CD4-positive, alpha-beta T cell (primary cell): ENCODE measurements at regions not wholly inside any gene's neighbourhood (a gene's known extent, or its start where the extent isn't known, plus 50 kb on each side); places are given as distances from the start of the nearest gene placed in this dataset.

Source experiments
- ATAC-seq: fragments of 200-7000 bp; cut with Tn5 transposase; one replicate; pipeline ENCODE4 v1.10.0; 2022; ENCODE audit warnings: mild to moderate bottlenecking; ENCODE audit not compliant: poor library complexity
- CTCF ChIA-PET: fragments of 350-600 bp; sonication (Branson Sonifier 250); formaldehyde crosslinking; loops from one replicate; lab custom pipeline; 2021; ENCODE audit warnings: antibody characterized with exemption, inconsistent platforms; lab: Charles Lee
- POLR2A ChIA-PET: fragments of 350-600 bp; sonication (Branson Sonifier 250); formaldehyde crosslinking; loops from one replicate; lab custom pipeline; 2021; ENCODE audit warnings: antibody characterized with exemption, inconsistent platforms; lab: Charles Lee
- DNase-seq, 14 experiments: peaks; one replicate each; pipeline ENCODE4 v3.0.0-alpha.2; 2013 to 2020; ENCODE audit warnings: mixed read lengths in 2 of 14
- H3K27ac ChIP-seq, 2 donors: one replicate each; pipeline versions ENCODE4 v1.5.1 to v1.7.0; 2013; ENCODE audit warnings: low read length in 2 of 2, low read depth in 1 of 2, mild to moderate bottlenecking in 1 of 2
- H3K27me3 ChIP-seq, 2 experiments: 1 replicate in 1 of 2; 2 replicates in 1 of 2; pipeline versions ENCODE4 v1.6.1 to v1.7.0; 2013; ENCODE audit warnings: low read length in 2 of 2, control low read depth in 1 of 2, mild to moderate bottlenecking in 1 of 2, moderate library complexity in 1 of 2; ENCODE audit not compliant: insufficient read depth in 2 of 2, control insufficient read depth in 1 of 2
- H3K36me3 ChIP-seq: one replicate; pipeline ENCODE4 v1.6.1; 2013; ENCODE audit warnings: low read length, control low read depth; ENCODE audit not compliant: insufficient read depth
- H3K4me1 ChIP-seq: one replicate; pipeline ENCODE4 v1.6.1; 2013; ENCODE audit warnings: low read length, control low read depth; ENCODE audit not compliant: insufficient read depth
- H3K4me3 ChIP-seq: one replicate; pipeline ENCODE4 v1.5.1; 2013; ENCODE audit warnings: mild to moderate bottlenecking, low read length, moderate library complexity
- H3K9me3 ChIP-seq, 2 experiments: 1 replicate in 1 of 2; 2 replicates in 1 of 2; pipeline versions ENCODE4 v1.6.1 to v1.7.0; 2013; ENCODE audit warnings: low read length in 2 of 2, mild to moderate bottlenecking in 2 of 2, control low read depth in 1 of 2, moderate library complexity in 1 of 2; ENCODE audit not compliant: control insufficient read depth in 1 of 2, insufficient read depth in 1 of 2
- H3K27ac Mint-ChIP-seq: one replicate; pipeline ENCODE4 v1.8.0; 2020; ENCODE audit warnings: mixed read lengths
- H3K27me3 Mint-ChIP-seq: one replicate; pipeline ENCODE4 v1.8.0; 2021; ENCODE audit warnings: mixed read lengths
- H3K36me3 Mint-ChIP-seq: one replicate; pipeline ENCODE4 v1.8.0; 2021; ENCODE audit warnings: low read depth, mixed read lengths
- H3K4me1 Mint-ChIP-seq: one replicate; pipeline ENCODE4 v1.8.0; 2021; ENCODE audit warnings: low read depth, mixed read lengths
- H3K4me3 Mint-ChIP-seq: one replicate; pipeline ENCODE4 v1.8.0; 2020; ENCODE audit warnings: mild to moderate bottlenecking, mixed read lengths
- H3K9me3 Mint-ChIP-seq: one replicate; pipeline ENCODE4 v1.8.0; 2020; ENCODE audit warnings: mixed read lengths
- intact Hi-C, 2 experiments: fragments of 100-400 bp; cut with DNase I in 1 of 2; cut with micrococcal nuclease in 1 of 2; formaldehyde crosslinking; loops; one replicate each; pipeline versions ENCODE4 v1.15.1 to v1.9.0; 2023 to 2025; cut with DNase I, micrococcal nuclease
- TF ChIP-seq, protein P1 (sequence below): fragments of 200-600 bp; IDR thresholded peaks from one replicate; pipeline ENCODE4 v1.8.0; 2022; ENCODE audit warnings: antibody characterized with exemption, mild to moderate bottlenecking

DNA sequence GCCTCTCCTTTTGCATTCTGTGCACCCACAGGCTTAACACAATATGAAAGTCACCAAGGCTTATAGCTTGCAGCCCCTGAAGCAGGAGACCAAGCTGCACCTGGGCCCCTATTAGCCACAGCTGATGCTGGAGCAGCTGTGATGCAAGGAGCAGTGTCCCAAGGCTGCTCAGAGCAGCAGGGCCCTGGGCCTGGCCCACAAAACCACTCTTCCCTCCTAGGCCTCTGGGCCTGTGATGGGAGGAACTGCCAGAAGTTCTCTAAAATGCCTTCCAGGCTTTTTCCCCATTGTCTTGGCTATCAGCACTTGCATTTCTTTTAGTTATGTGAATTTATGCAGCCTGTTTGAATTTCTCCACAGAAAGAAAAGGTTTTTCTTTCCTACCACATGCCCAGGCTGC is 89.5 kb upstream of the KCTD3 start:
- Histone ChIP-seq H3K27me3 (no peaks in the 10 kb centered on the region), H3K27ac (no peak overlapping the region), H3K9me3 (peaks cover 0 to 5% of the 10 kb centered on the region in 2 experiments), H3K4me1 (no peaks in the 10 kb centered on the region), H3K4me3 (no peak overlapping the region), H3K36me3 (no peaks in the 10 kb centered on the region)
- ATAC-seq: no peak
- POLR2A ChIA-PET: no interaction called here
- intact Hi-C loops: no loop called here
- Mint-ChIP-seq H3K27ac (no peak overlapping the region), H3K27me3 (no peaks in the 10 kb centered on the region), H3K4me1 (no peaks in the 10 kb centered on the region), H3K9me3 (peaks cover 10% of the 10 kb centered on the region), H3K4me3 (no peak overlapping the region), H3K36me3 (no peaks in the 10 kb centered on the region)
- DNase-seq: no peak
- TF ChIP-seq, protein P1, sequence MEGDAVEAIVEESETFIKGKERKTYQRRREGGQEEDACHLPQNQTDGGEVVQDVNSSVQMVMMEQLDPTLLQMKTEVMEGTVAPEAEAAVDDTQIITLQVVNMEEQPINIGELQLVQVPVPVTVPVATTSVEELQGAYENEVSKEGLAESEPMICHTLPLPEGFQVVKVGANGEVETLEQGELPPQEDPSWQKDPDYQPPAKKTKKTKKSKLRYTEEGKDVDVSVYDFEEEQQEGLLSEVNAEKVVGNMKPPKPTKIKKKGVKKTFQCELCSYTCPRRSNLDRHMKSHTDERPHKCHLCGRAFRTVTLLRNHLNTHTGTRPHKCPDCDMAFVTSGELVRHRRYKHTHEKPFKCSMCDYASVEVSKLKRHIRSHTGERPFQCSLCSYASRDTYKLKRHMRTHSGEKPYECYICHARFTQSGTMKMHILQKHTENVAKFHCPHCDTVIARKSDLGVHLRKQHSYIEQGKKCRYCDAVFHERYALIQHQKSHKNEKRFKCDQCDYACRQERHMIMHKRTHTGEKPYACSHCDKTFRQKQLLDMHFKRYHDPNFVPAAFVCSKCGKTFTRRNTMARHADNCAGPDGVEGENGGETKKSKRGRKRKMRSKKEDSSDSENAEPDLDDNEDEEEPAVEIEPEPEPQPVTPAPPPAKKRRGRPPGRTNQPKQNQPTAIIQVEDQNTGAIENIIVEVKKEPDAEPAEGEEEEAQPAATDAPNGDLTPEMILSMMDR: no peak
- CTCF ChIA-PET: no interaction called here

DNA sequence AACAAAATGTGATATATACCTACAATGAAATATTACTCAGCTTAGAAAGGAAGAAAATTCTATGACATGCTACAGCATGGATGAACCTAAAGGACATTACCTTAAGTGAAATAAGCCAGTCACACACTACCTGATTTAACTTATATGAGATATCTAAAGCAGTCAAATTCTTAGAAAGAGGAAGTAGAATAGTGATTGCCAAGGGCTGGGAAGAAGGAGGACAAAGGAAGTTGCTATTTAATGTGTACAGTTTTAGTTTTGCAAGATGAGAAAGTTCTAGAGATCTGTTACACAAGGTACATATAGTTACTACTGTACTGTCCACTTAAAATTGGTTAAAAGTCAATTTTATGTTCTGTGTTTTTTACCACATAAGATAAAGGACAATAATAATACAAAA is 87.5 kb upstream of the KCTD3 start:
- no peak for DNase-seq
- Histone ChIP-seq H3K36me3 (no peaks in the 10 kb centered on the region), H3K9me3 (peaks cover 0 to 5% of the 10 kb centered on the region in 2 experiments), H3K4me1 (no peaks in the 10 kb centered on the region), H3K27ac (no peak overlapping the region), H3K4me3 (no peak overlapping the region), H3K27me3 (no peaks in the 10 kb centered on the region)
- H3K36me3 Mint-ChIP-seq: no peaks in the 10 kb centered on the region
- H3K27ac Mint-ChIP-seq: no peak overlapping the region
- POLR2A ChIA-PET: no interaction called here
- no peaks in the 10 kb centered on the region for H3K4me1 Mint-ChIP-seq
- TF ChIP-seq, protein P1: no peak
- H3K4me3 Mint-ChIP-seq: no peak overlapping the region
- CTCF ChIA-PET: no interaction called here
- intact Hi-C loops: no loop called here
- no peak for ATAC-seq
- peaks cover 10% of the 10 kb centered on the region for H3K9me3 Mint-ChIP-seq
- H3K27me3 Mint-ChIP-seq: no peaks in the 10 kb centered on the region

GRCh38 chr1:215482079-215482478 is 85.0 kb upstream of the KCTD3 start:
- H3K9me3 Mint-ChIP-seq: peaks cover 5% of the 10 kb centered on the region
- Histone ChIP-seq H3K27me3 (no peaks in the 10 kb centered on the region), H3K4me1 (no peaks in the 10 kb centered on the region), H3K36me3 (no peaks in the 10 kb centered on the region), H3K9me3 (peaks cover 0 to 5% of the 10 kb centered on the region in 2 experiments), H3K4me3 (no peak overlapping the region), H3K27ac (no peak overlapping the region)
- intact Hi-C loops: no loop called here
- H3K4me1 Mint-ChIP-seq: no peaks in the 10 kb centered on the region
- ATAC-seq: no peak
- TF ChIP-seq, protein P1: no peak
- no peak overlapping the region for H3K27ac Mint-ChIP-seq
- H3K4me3 Mint-ChIP-seq: no peak overlapping the region
- no peaks in the 10 kb centered on the region for H3K27me3 Mint-ChIP-seq
- ChIA-PET CTCF (no interaction called here), POLR2A (no interaction called here)
- H3K36me3 Mint-ChIP-seq: no peaks in the 10 kb centered on the region
- no peak for DNase-seq
